ENCODE measurements at regions not wholly inside any gene's neighbourhood (a gene's known extent, or its start where the extent isn't known, plus 50 kb on each side); places are given as distances from the start of the nearest gene placed in this dataset.

DNA sequence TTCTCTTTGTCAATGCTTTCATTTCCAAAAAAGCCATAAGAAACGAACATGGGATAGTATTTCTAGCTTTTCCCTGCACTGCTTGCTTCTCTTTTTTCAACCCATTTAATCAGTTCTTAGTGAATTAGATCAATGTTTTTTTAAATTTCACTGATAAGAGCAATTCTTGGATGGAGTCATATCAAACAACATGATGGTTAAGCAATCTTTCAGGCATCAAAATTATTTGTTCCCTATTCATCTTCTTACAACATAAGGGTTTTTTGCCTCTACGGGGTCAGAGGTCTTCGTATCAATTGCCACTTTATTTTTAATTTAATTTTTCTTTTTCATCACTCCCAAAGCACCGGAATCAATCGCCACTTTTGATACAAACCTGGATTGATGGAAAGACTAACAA is 103.8 kb upstream of the RESF1 start:
- no peak overlapping the region for H3K27ac Mint-ChIP-seq
- no peak for ATAC-seq (replicated peaks)

DNA sequence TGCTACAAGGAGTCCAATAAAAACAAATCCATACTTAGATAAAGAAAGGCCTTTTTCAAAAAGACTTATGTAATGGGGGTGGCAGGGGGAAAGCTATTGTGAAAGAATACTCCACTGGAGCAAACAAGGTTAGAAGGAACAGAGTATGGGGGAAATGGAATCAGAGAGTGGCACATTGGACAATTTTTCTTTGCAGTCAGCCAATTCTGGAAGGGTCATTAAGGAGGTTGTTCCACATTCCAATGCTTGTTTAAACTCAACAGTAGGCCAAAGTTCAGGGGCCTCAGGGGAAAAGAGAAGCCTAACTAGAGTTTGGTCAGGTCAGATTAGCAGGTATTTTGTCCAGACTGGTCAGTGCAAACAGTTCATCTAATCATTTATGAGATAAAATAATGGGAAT is 105.2 kb upstream of the RESF1 start:
- Mint-ChIP-seq H3K4me3 (no peak overlapping the region), H3K4me1 (ENCODE audit: low read depth in 2 of 2) (peaks cover 0 to 9% of the 10 kb centered on the region in 2 donors), H3K36me3 (ENCODE audit: insufficient read depth) (no peaks in the 10 kb centered on the region), H3K9me3 (no peaks in the 10 kb centered on the region), H3K27ac (peak overlapping the region in 1 of 2 donors; percentile 60), H3K27me3 (no peaks in the 10 kb centered on the region)
- ATAC-seq (replicated peaks) (no peak), DNase-seq (no peak)

More for the DNA sequence above, 103.8 kb upstream of the RESF1 start:
- no peak for DNase-seq
- H3K4me3 Mint-ChIP-seq, result no peak overlapping the region
- H3K4me1 Mint-ChIP-seq (ENCODE audit: low read depth in 2 of 2), result peaks cover 0 to 14% of the 10 kb centered on the region in 2 donors
- H3K9me3 Mint-ChIP-seq, result no peaks in the 10 kb centered on the region
- no peaks in the 10 kb centered on the region for H3K36me3 Mint-ChIP-seq (ENCODE audit: insufficient read depth)
- no peaks in the 10 kb centered on the region for H3K27me3 Mint-ChIP-seq

DNA sequence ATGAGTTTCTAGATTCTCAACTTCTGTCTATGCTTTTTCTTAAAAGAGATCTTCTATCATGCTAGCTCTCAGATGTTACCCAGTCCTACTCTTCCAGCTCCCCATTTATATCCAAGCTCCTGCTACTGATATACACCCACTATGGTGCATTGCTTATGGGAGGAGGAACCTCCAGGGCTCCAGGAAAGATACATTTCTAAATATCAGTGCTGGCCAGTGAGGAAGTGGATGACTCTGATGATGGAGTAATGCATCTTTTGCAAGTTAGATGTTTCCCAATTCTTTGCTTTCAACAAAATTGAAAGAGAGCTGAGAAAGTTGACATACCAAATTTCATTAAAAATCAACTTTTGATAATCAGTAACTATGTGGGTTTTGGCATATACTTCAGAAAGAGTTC is 105.7 kb upstream of the RESF1 start:
- Mint-ChIP-seq H3K4me1 (ENCODE audit: low read depth in 2 of 2) (peaks cover 0 to 9% of the 10 kb centered on the region in 2 donors), H3K27me3 (no peaks in the 10 kb centered on the region), H3K27ac (peak overlapping the region in 1 of 2 donors; percentile 60), H3K9me3 (no peaks in the 10 kb centered on the region), H3K36me3 (ENCODE audit: insufficient read depth) (no peaks in the 10 kb centered on the region), H3K4me3 (no peak overlapping the region)
- DNase-seq, result no peak
- no peak for ATAC-seq (replicated peaks)

DNA sequence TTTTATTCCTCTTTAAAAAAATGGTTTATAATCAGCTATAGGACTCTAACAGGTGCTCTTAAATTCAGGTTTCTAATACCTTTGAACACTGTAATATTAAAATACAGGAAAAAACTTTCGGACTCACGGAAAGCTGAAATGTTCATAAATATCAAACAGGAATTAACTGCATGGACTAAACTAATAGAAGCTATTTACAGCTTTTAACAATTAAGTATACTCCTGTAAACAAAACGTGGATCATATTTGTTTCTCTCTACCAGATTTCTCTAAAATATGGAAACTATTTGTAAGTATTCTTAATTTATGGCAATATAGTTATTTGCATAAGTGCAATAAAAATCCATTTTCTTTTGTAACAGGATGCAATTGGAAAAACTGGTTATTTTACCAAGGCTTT is 108.9 kb upstream of the RESF1 start:
- H3K4me3 Mint-ChIP-seq, result no peak overlapping the region
- no peaks in the 10 kb centered on the region for H3K36me3 Mint-ChIP-seq (ENCODE audit: insufficient read depth)
- H3K9me3 Mint-ChIP-seq, result no peaks in the 10 kb centered on the region
- no peak for ATAC-seq (replicated peaks)
- H3K27ac Mint-ChIP-seq, result no peak overlapping the region
- no peak for DNase-seq
- peaks cover 0 to 9% of the 10 kb centered on the region in 2 donors for H3K4me1 Mint-ChIP-seq (ENCODE audit: low read depth in 2 of 2)
- H3K27me3 Mint-ChIP-seq, result no peaks in the 10 kb centered on the region

DNA sequence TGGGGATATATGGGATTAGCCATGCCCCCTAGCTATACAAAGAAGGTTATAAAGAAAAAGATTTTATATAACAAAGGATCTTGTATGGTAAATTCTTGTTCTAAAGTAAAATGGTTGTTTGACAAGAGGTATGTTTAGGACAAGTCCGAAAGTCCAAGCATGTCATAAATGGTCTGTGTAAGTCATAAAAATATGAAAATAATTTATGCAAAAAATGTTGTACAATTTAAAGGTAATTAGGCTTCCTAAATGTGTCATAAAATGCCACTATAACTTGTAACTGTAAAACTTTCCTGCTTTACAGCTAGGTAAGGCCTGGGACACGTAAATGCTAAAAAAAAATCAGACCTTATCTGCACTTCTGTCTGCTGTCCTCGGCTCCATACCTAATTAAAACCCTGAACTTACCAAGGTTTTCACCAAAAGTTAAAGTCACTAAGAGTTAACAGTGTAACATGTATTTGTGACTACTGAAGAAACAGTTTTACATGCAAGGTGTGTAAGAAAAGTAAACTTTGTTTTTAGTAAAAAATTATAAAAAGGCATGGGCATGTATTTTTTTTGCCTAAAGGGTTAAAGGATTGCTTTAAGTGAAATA is 110.0 kb upstream of the RESF1 start:
- ATAC-seq (replicated peaks) (no peak), DNase-seq (no peak)
- Mint-ChIP-seq H3K27me3 (no peaks in the 10 kb centered on the region), H3K36me3 (ENCODE audit: insufficient read depth) (no peaks in the 10 kb centered on the region), H3K4me3 (no peak overlapping the region), H3K27ac (no peak overlapping the region), H3K4me1 (ENCODE audit: low read depth in 2 of 2) (peaks cover 0 to 8% of the 10 kb centered on the region in 2 donors), H3K9me3 (no peaks in the 10 kb centered on the region)

DNA sequence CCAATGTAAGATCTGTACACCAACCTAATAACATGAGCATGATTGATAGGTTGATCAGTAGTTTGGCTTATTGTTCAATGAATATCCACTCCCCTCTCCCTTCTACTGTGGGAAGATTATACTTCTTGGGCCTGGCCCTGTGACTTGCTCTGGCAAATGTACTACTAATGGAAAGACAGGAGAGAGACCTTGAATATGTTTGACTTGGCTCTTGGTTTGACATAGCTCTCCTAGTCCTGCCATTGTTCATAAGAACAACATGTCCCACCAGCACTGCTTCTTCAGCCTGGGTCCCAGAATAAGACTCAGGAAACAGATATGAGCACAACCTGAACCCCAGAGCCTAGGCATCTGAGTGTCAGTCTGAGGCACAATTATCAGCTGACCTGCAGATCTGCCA is 112.8 kb upstream of the RESF1 start:
- no peak for ATAC-seq (replicated peaks)
- H3K4me3 Mint-ChIP-seq, result no peak overlapping the region
- H3K9me3 Mint-ChIP-seq, result no peaks in the 10 kb centered on the region
- no peak for DNase-seq
- H3K27me3 Mint-ChIP-seq, result no peaks in the 10 kb centered on the region
- H3K27ac Mint-ChIP-seq, result no peak overlapping the region
- H3K36me3 Mint-ChIP-seq (ENCODE audit: insufficient read depth), result no peaks in the 10 kb centered on the region
- H3K4me1 Mint-ChIP-seq (ENCODE audit: low read depth in 2 of 2), result peaks cover 0 to 5% of the 10 kb centered on the region in 2 donors

DNA sequence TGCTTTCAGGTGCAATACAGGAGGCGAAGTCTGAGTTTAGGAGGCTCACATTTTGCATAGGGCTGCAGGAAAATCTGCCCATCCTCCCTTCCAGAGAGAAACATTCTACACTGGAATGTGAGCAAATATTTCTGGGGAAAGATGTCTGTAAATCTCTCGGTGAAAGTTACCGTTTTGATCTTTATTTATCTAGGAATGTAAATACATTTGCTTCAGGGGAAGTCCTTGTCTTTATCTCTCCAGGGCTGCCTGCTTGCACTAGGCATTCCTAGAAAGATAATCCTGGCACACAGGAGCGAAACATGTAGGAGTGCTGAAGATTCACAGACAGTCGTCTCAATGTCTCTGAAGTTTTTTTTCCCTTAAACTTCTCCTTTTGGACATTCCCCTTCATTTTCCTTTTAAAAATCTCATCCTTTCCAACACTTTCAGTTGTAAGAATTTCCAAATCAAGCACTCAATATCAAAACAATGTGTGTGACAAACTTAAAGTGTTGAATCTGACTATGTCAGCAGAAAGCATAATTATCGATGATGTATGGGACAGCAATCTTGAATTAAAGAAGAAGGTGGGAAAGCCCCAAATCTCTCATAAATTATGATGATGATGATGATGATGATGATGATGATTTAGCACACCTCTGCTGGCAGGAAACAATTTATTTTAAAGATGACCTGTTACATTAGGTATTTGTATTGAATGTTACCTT is 113.4 kb upstream of the RESF1 start:
- no peaks in the 10 kb centered on the region for H3K9me3 Mint-ChIP-seq
- H3K27ac Mint-ChIP-seq, result no peak overlapping the region
- H3K36me3 Mint-ChIP-seq (ENCODE audit: insufficient read depth), result no peaks in the 10 kb centered on the region
- H3K27me3 Mint-ChIP-seq, result no peaks in the 10 kb centered on the region
- no peak overlapping the region for H3K4me3 Mint-ChIP-seq
- H3K4me1 Mint-ChIP-seq (ENCODE audit: low read depth in 2 of 2), result peaks cover 0 to 5% of the 10 kb centered on the region in 2 donors
- no peak for ATAC-seq (replicated peaks)
- no peak for DNase-seq

DNA sequence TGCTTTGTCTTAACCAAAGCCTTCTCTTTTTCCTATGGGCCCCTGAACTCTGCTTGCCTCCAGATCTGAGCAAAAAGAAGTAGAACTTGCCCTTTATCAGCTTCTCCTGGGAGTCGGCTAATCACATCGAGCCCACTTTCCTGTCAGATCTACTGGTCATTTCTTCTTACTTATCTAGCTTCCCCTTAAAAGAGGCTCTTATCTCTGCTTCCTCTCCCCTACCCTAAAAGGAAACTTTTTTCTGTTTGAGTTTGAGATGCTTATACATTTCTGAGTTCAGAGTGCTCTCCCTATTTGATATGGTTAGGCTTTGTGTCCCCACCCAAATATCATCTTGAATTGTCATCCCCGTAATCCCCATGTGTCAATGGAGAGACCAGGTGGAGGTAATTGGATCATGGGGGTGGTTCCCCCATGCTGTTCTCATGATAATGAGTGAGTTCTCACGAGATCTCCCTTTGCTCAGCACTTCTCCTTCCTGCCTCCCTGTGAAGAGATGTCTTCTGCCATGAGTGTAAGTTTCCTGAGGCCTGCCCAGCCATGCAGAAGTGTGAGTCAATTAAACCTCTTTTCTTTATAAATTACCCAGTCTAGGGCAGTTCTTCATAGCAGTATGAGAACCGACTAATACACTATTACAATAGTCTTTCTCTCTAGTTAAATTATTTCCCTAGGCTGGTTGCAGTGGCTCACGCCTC is 114.7 kb upstream of the AMN1 start:
- no peaks in the 10 kb centered on the region for H3K27me3 Mint-ChIP-seq

DNA sequence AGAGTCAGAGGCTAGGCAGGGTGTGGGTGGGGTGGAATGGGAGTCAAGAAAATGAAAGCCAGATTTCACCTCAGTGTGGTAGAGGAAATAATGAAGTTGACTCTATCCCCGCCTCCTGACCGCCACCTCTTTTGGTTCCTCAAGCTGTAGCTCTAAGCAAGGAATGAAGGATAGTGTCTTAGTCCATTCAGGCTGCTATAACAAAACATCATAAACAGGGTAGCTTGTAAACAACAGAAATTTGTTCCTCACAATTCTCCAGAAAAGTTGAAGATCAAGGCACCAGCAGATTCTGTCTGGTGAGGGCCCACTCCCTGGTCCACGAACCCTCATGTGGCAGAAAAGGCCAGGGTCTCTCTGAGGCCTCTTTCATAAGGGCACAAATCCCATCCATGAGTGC is 109.1 kb upstream of the AMN1 start:
- H3K36me3 Mint-ChIP-seq (ENCODE audit: insufficient read depth), result peaks cover 3% of the 10 kb centered on the region
- ATAC-seq (replicated peaks), result no peak
- peaks cover 10 to 14% of the 10 kb centered on the region in 2 donors for H3K4me1 Mint-ChIP-seq (ENCODE audit: low read depth in 2 of 2)
- H3K4me3 Mint-ChIP-seq, result no peak overlapping the region
- H3K27ac Mint-ChIP-seq, result no peak overlapping the region
- no peaks in the 10 kb centered on the region for H3K9me3 Mint-ChIP-seq
- no peak for DNase-seq
- H3K27me3 Mint-ChIP-seq, result no peaks in the 10 kb centered on the region

More for the DNA sequence above, 114.7 kb upstream of the AMN1 start:
- H3K4me1 Mint-ChIP-seq (ENCODE audit: low read depth in 2 of 2), result peaks cover 0 to 5% of the 10 kb centered on the region in 2 donors
- no peak for DNase-seq
- no peak for ATAC-seq (replicated peaks)
- peak overlapping the region; percentile 2 to 56 for H3K27ac Mint-ChIP-seq
- H3K36me3 Mint-ChIP-seq (ENCODE audit: insufficient read depth), result peaks cover 3% of the 10 kb centered on the region
- H3K9me3 Mint-ChIP-seq, result no peaks in the 10 kb centered on the region
- H3K4me3 Mint-ChIP-seq, result no peak overlapping the region

DNA sequence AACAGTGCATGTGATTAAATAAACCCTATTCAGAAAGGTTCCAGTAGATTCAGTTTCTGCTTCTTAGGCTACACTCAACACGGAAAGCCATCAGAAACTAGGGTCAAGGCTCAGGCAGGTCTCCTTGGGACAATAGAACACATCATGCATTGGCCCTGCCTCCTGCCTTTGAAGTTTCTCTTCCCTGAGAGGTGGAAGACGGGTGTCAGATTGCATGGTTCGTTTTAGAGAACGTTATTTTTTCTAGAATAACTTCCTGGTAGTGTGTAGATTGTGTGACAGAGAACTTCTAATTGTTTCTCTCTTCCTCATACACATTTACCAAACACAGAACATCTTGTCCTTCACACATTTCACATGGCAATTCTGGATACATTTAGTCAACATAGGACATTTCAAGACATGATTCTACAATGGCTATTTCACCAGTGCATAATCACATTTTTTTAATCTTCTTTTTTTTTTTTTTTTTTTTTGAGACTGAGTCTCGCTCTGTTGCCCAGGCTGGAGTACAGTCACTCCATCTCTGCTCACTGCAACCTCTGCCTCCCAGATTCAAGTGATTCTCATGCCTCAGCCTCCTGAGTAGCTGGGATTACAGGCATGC is 106.6 kb upstream of the AMN1 start:
- H3K36me3 Mint-ChIP-seq (ENCODE audit: insufficient read depth), result peaks cover 7% of the 10 kb centered on the region
- no peak overlapping the region for H3K4me3 Mint-ChIP-seq
- H3K9me3 Mint-ChIP-seq, result peaks cover 0 to 3% of the 10 kb centered on the region in 2 donors
- peak overlapping the region in 1 of 2 donors; percentile 79 for H3K27ac Mint-ChIP-seq
- ATAC-seq (replicated peaks), result no peak
- no peak for DNase-seq
- peaks cover 29 to 34% of the 10 kb centered on the region in 2 donors for H3K4me1 Mint-ChIP-seq (ENCODE audit: low read depth in 2 of 2)
- H3K27me3 Mint-ChIP-seq, result no peaks in the 10 kb centered on the region

DNA sequence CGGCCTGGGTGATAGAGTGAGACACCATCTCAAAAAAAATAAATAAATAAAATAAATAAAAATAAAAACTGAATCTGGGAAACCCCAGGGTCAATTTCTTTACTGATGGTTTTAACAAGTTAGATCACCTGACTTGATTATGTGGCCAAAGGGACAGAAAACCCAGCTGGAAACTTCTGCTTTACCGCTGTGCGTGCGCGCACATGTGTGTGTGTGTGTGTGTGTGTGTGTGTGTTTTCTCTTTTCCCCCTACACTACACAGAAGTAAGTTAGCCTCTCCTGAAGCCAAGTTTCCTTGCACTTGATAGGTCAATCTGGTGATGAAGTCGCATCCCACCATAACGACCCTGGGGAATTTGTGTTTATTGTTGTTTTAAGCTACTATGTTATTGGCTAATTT is 105.3 kb upstream of the AMN1 start:
- Mint-ChIP-seq H3K9me3 (peaks cover 0 to 6% of the 10 kb centered on the region in 2 donors), H3K27ac (no peak overlapping the region), H3K4me1 (ENCODE audit: low read depth in 2 of 2) (peaks cover 31 to 40% of the 10 kb centered on the region in 2 donors), H3K27me3 (no peaks in the 10 kb centered on the region), H3K36me3 (ENCODE audit: insufficient read depth) (peaks cover 4% of the 10 kb centered on the region), H3K4me3 (no peak overlapping the region)
- DNase-seq (no peak), ATAC-seq (replicated peaks) (no peak)

DNA sequence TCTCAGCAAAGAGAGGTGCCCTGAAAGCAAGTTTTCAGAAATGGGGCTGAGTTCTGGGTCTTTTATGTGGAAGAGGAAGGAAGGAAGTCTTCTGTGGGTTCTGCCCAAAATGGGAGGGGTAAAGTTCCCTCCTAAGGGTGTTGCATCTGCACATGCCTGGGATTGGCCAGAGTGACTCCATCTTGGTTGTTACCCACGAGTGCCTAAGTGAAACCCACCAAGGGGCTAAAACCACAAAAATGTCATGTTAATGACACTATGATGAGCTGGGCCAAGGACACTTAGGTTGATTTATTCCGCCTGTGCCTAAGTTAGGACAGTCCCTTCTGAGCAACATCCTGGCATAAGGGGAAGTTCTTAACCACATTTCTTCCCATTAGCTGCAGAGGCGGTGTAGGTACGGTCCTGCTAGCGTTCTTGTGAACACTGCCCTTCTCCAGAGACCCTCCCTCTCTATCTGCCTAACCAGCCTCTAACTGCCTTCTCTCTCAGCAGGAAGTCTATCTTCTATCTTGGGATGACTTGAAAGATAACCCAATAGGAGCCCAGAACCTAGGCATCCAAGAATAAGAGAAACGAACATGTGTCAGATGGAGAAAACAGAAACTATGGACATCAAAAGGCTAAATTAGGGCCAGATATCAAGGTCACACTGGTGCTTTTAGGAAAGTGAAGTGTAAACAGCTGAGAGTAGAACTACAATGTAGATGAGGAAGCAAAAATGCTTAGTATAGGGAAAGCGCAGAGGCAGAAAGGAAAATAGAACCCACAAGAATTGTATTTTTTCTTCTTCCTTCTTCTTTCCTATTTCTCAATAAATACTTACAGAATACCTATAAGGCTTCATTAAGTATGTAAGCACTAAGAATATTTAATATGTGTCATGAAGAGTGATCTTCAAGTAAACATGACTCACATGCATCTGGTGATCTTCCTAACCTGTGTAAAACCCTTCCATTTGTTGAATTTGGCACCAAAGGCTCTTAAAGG is 104.2 kb upstream of the AMN1 start:
- Mint-ChIP-seq H3K4me3 (peak overlapping the region; percentile 67 to 70), H3K27me3 (no peaks in the 10 kb centered on the region), H3K9me3 (peaks cover 0 to 6% of the 10 kb centered on the region in 2 donors), H3K36me3 (ENCODE audit: insufficient read depth) (peaks cover 4% of the 10 kb centered on the region), H3K27ac (peak overlapping the region; percentile 85 to 90), H3K4me1 (ENCODE audit: low read depth in 2 of 2) (peaks cover 31 to 47% of the 10 kb centered on the region in 2 donors)
- ATAC-seq (replicated peaks) (peak; percentile 82), DNase-seq (peak; percentile 21 to 35 (median 21))

All from effector memory CD8-positive, alpha-beta T cell (primary cell).